Endothelial cell of umbilical vein (primary cell): ENCODE measurements at regions not wholly inside any gene's neighbourhood (a gene's known extent, or its start where the extent isn't known, plus 50 kb on each side); places are given as distances from the start of the nearest gene placed in this dataset.
A peak's percentile ranks its signal among the peaks of the same experiment; 100 is the strongest.

Experiments used
- BruUV-seq: library from RNA; stranded (reverse); fragments of 400-500 nt; replicated peaks from 2 replicates; lab custom pipeline; 2021; lab: Mats Ljungman, UMichigan
- CTCF ChIA-PET: fragments of 300-600, 350-600 bp; sonication (Branson Sonifier 250); formaldehyde crosslinking; loops from one replicate; lab custom pipeline; 2021; ENCODE audit warnings: antibody characterized with exemption, inconsistent platforms; lab: Charles Lee
- POLR2A ChIA-PET: fragments of 300-600, 350-600 bp; sonication (Branson Sonifier 250); formaldehyde crosslinking; loops from one replicate; lab custom pipeline; 2021; ENCODE audit warnings: antibody characterized with exemption, inconsistent platforms; lab: Charles Lee
- DNase-seq: peaks from one replicate; pipeline ENCODE4 v3.0.0-alpha.2; 2011; ENCODE audit warnings: low read depth, low spot score
- FAIRE-seq: peaks from 2 replicates; lab custom pipeline; 2011; peaks lifted over from hg19 to GRCh38; lab: Jason Lieb, UNC
- H2AFZ ChIP-seq: 2 replicates; pipeline ENCODE4 v1.6.0; 2012; ENCODE audit warnings: low read depth, low read length, control low read depth, inconsistent platforms
- H3K27ac ChIP-seq: 2 replicates; pipeline ENCODE4 v1.5.1; 2011; ENCODE audit warnings: low read depth, mild to moderate bottlenecking, control low read depth, low read length, moderate library complexity; ENCODE audit not compliant: insufficient read depth
- H3K27me3 ChIP-seq, 2 experiments: 2 replicates each; pipeline versions ENCODE4 v1.6.0 to v1.6.1; 2011; ENCODE audit warnings: low read length in 2 of 2, mixed read lengths in 1 of 2; ENCODE audit not compliant: control insufficient read depth in 2 of 2, insufficient read depth in 2 of 2
- H3K36me3 ChIP-seq, 2 experiments: 2 replicates in 1 of 2; 3 replicates in 1 of 2; pipeline ENCODE4 v1.5.1; 2011; ENCODE audit warnings: low read length in 2 of 2, mild to moderate bottlenecking in 1 of 2, moderate library complexity in 1 of 2; ENCODE audit not compliant: control insufficient read depth in 2 of 2, insufficient read depth in 2 of 2; ENCODE audit errors: extremely low read depth in 1 of 2
- H3K4me1 ChIP-seq: 3 replicates; pipeline ENCODE4 v1.5.1; 2011; ENCODE audit warnings: mild to moderate bottlenecking, low read length; ENCODE audit not compliant: control insufficient read depth, insufficient read depth; ENCODE audit errors: extremely low read depth
- H3K4me2 ChIP-seq: 2 replicates; pipeline ENCODE4 v1.6.1; 2011; ENCODE audit warnings: low read length, control low read depth, mixed read lengths; ENCODE audit not compliant: insufficient read depth
- H3K4me3 ChIP-seq, 3 experiments: fragments of 200-600 bp in 1 of 3; sonication (generic), shearing (Covaris generic) in 1 of 3; replicated peaks in 1 of 3; 2 replicates each; pipeline ENCODE4 v1.5.1; 2011 to 2016; ENCODE audit warnings: control low read depth in 3 of 3, low read length in 3 of 3, mild to moderate bottlenecking in 2 of 3, inconsistent platforms in 1 of 3, low read depth in 1 of 3, moderate library complexity in 1 of 3; ENCODE audit not compliant: insufficient read depth in 1 of 3
- H3K79me2 ChIP-seq: 2 replicates; pipeline ENCODE4 v1.6.0; 2012; ENCODE audit warnings: low read length, inconsistent platforms; ENCODE audit not compliant: control insufficient read depth, insufficient read depth
- H3K9ac ChIP-seq: replicated peaks from 2 replicates; pipeline ENCODE3; 2011; ENCODE audit warnings: low read length, control low read depth; ENCODE audit not compliant: insufficient read depth; ENCODE audit errors: extremely low read depth
- H3K9me1 ChIP-seq: replicated peaks from 3 replicates; pipeline ENCODE4 v1.6.0; 2011; ENCODE audit warnings: mild to moderate bottlenecking, low read length; ENCODE audit not compliant: control insufficient read depth, insufficient read depth; ENCODE audit errors: extremely low read depth
- H3K9me3 ChIP-seq: replicated peaks from 2 replicates; pipeline ENCODE4 v1.5.1; 2012; ENCODE audit warnings: low read length, inconsistent platforms; ENCODE audit not compliant: control insufficient read depth, insufficient read depth
- H4K20me1 ChIP-seq: replicated peaks from 2 replicates; pipeline ENCODE3; 2011; ENCODE audit warnings: mild to moderate bottlenecking, low read length; ENCODE audit not compliant: control insufficient read depth, insufficient read depth; ENCODE audit errors: extremely low read depth
- CTCF ChIP-seq, 2 donors: IDR thresholded peaks; 1 replicate in 1 of 2; 2 replicates in 1 of 2; pipeline ENCODE4 v1.5.1; 2011; ENCODE audit warnings: low read length in 2 of 2, mild to moderate bottlenecking in 2 of 2, moderate library complexity in 2 of 2, control low read depth in 1 of 2, inconsistent platforms in 1 of 2, low read depth in 1 of 2; ENCODE audit not compliant: insufficient read depth in 1 of 2; ENCODE audit errors: extremely low read depth in 1 of 2
- EZH2 ChIP-seq: IDR thresholded peaks from 2 replicates; pipeline ENCODE4 v1.6.1; 2012; ENCODE audit warnings: borderline replicate concordance, low read depth, mild to moderate bottlenecking, moderate library complexity, low read length, inconsistent platforms; ENCODE audit not compliant: severe bottlenecking
- FOS ChIP-seq: IDR thresholded peaks from 2 replicates; pipeline ENCODE4 v1.6.1; 2011; ENCODE audit warnings: mild to moderate bottlenecking, low read length, moderate library complexity, borderline replicate concordance; ENCODE audit not compliant: insufficient read depth
- GATA2 ChIP-seq: IDR thresholded peaks from 2 replicates; pipeline ENCODE4 v1.7.0; 2011; ENCODE audit warnings: low read depth, mild to moderate bottlenecking, moderate library complexity, mixed read lengths, low read length; ENCODE audit not compliant: insufficient read length, insufficient read depth
- JUN ChIP-seq: IDR thresholded peaks from 2 replicates; pipeline ENCODE4 v1.6.1; 2011; ENCODE audit warnings: borderline replicate concordance, low read depth; ENCODE audit not compliant: insufficient read length, insufficient read depth
- MAX ChIP-seq: IDR thresholded peaks from 2 replicates; pipeline ENCODE4 v1.6.1; 2011; ENCODE audit not compliant: insufficient read depth, insufficient read length
- MYC ChIP-seq: IDR thresholded peaks from one replicate; pipeline ENCODE4 v1.6.1; 2011; ENCODE audit warnings: mild to moderate bottlenecking, low read depth, low read length
- POLR2A ChIP-seq: IDR thresholded peaks from 2 replicates; pipeline ENCODE4 v1.6.1; 2012; ENCODE audit warnings: low read depth, mild to moderate bottlenecking, control low read depth, low read length
- POLR2AphosphoS5 ChIP-seq: IDR thresholded peaks from 2 replicates; pipeline ENCODE4 v1.6.1; 2012; ENCODE audit warnings: low read depth, mild to moderate bottlenecking, control low read depth, low read length, moderate library complexity; ENCODE audit not compliant: insufficient read depth
- dilution Hi-C: fragments of 300-500 bp; cut with MboI; formaldehyde crosslinking; loops from one replicate; pipeline ENCODE4 v1.15.0; 2019; ENCODE audit warnings: low sequenced_read_pairs; ENCODE audit not compliant: extremely low pct_ligation_motif_present
- intact Hi-C: fragments of 100-400 bp; cut with micrococcal nuclease; formaldehyde crosslinking; loops from one replicate; pipeline ENCODE4 v1.10.0; 2022

DNA sequence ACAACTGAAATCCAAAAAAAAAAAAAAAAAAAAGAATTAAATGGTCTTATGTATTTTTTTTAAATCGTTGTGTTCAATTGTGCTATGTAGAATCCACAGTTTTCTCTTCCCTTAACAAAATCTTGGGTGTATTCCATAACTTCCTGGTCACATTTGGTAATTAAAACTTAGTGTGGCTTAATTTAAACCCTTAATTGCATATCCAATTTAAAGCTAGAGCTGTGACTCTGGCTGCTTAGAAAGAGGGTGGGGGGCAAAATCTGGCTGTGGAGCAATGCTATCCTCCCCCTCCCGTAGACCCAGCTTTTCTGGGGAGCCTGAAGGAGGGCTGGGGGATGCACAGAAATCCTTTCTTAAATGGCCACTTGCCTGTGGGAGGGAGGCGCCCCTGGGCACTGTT lies 695.1 kb downstream of the INHBA start:
- Histone ChIP-seq H3K4me1 (peaks cover 8% of the 10 kb centered on the region), H3K79me2 (no peaks in the 10 kb centered on the region), H3K9me1 (no peaks in the 10 kb centered on the region), H3K27ac (no peak overlapping the region), H3K36me3 (no peaks in the 10 kb centered on the region), H3K27me3 (no peaks in the 10 kb centered on the region), H3K9ac (no peak overlapping the region), H2AFZ (no peak overlapping the region), H3K4me3 (no peak overlapping the region), H3K4me2 (no peak overlapping the region), H3K9me3 (no peaks in the 10 kb centered on the region), H4K20me1 (no peaks in the 10 kb centered on the region)
- no peak for DNase-seq
- no TSS peak for BruUV-seq
- ChIA-PET CTCF (interaction anchor here (1.2 to 1.3 kb wide), 3 partner anchors 11 to 702 kb away, joined by 3 to 4 read pairs (median 4); no protein-coding TSS in a partner anchor), POLR2A (no interaction called here)
- no peak for TF ChIP-seq FOS
- FAIRE-seq = no peak
- intact Hi-C loops = loop anchor here (10.0 kb wide), 1 partner anchor 317 kb away; no protein-coding TSS in a partner anchor
- dilution Hi-C loops = no loop called here

DNA sequence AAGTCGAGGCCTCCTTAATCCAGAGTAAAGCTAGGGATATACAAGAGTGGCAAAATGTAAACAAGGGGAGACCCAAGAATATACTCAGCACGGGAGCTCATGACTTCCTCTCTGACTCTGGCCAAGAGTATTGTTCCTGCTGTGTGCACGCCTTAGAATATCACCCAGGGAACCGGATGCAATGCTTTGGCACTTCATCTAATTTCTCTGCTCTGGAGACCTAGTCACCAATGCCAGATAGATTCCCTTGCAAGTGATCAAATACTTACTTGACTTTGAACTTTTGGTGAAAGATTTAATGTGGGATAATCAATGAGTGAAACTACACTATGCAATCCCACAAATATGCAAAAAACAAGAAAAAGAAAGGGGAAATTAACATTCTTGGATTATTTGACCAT lies 695.5 kb downstream of the INHBA start:
- Histone ChIP-seq H2AFZ (peak overlapping the region; percentile 13), H3K27me3 (no peaks in the 10 kb centered on the region), H4K20me1 (no peaks in the 10 kb centered on the region), H3K9me3 (no peaks in the 10 kb centered on the region), H3K36me3 (no peaks in the 10 kb centered on the region), H3K4me3 (no peak overlapping the region), H3K9me1 (no peaks in the 10 kb centered on the region), H3K27ac (no peak overlapping the region), H3K79me2 (no peaks in the 10 kb centered on the region), H3K4me1 (peaks cover 8% of the 10 kb centered on the region), H3K4me2 (no peak overlapping the region), H3K9ac (no peak overlapping the region)
- ChIA-PET POLR2A (no interaction called here), CTCF (interaction anchor here (1.2 to 1.3 kb wide), 4 partner anchors 10 to 702 kb away, joined by 3 to 7 read pairs (median 4); no protein-coding TSS in a partner anchor)
- no TSS peak for BruUV-seq
- TF ChIP-seq GATA2 (no peak), EZH2 (no peak), POLR2AphosphoS5 (no peak), FOS (no peak), MAX (no peak), JUN (no peak), CTCF (IDR thresholded peaks at IDR 0.05; ENCODE audit: extremely low read depth in 1 of 2, insufficient read depth in 1 of 2, low read depth in 1 of 2, low read length in 2 of 2) (no peak), POLR2A (no peak), MYC (no peak)
- no peak for FAIRE-seq
- dilution Hi-C loops = no loop called here
- intact Hi-C loops = loop anchor here (10.0 kb wide), 1 partner anchor 317 kb away; no protein-coding TSS in a partner anchor
- no peak for DNase-seq
